PC-9 (cell line): ENCODE measurements at regions not wholly inside any gene's neighbourhood (a gene's known extent, or its start where the extent isn't known, plus 50 kb on each side); places are given as distances from the start of the nearest gene placed in this dataset.

Source experiments
- BruUV-seq: library from RNA; stranded (reverse); fragments of 400-500 nt; replicated peaks from 2 replicates; lab custom pipeline; 2021; lab: Mats Ljungman, UMichigan
- CTCF ChIA-PET: fragments of 300-600 bp; sonication (Branson Sonifier 250); formaldehyde crosslinking; loops from one replicate; lab custom pipeline; 2022; ENCODE audit warnings: antibody characterized with exemption; lab: Charles Lee
- POLR2A ChIA-PET: fragments of 300-600 bp; sonication (Branson Sonifier 250); formaldehyde crosslinking; loops from one replicate; lab custom pipeline; 2022; ENCODE audit warnings: antibody characterized with exemption; ENCODE audit not compliant: unreplicated experiment; lab: Charles Lee
- DNase-seq, 2 experiments: peaks; one replicate each; pipeline versions ENCODE4 v3.0.0 to v3.0.0-alpha.2; 2015 to 2022; ENCODE audit warnings: mixed read lengths in 1 of 2
- H2AFZ ChIP-seq: fragments of 200-600 bp; sonication (generic); 2 replicates; pipeline ENCODE4 v1.8.1; 2017; ENCODE audit warnings: antibody characterized with exemption
- H3F3A ChIP-seq: fragments of 200-600 bp; sonication (generic); 2 replicates; pipeline ENCODE4 v1.8.1; 2017; ENCODE audit warnings: antibody characterized with exemption, mild to moderate bottlenecking, low read depth; ENCODE audit not compliant: insufficient read depth
- H3K27ac ChIP-seq: fragments of 200-600 bp; sonication (generic); 2 replicates; pipeline ENCODE4 v1.6.1; 2016; ENCODE audit warnings: mixed run types
- H3K27me3 ChIP-seq: fragments of 200-600 bp; sonication (generic); 2 replicates; pipeline ENCODE4 v1.6.1; 2016; ENCODE audit warnings: low read depth, mixed run types; ENCODE audit not compliant: insufficient read depth
- H3K36me3 ChIP-seq: fragments of 200-600 bp; sonication (generic); 2 replicates; pipeline ENCODE4 v1.6.1; 2016; ENCODE audit warnings: low read depth, mixed run types
- H3K4me1 ChIP-seq: fragments of 200-600 bp; sonication (generic); replicated peaks from 2 replicates; pipeline ENCODE4 v1.6.1; 2016; ENCODE audit warnings: mixed run types; ENCODE audit not compliant: insufficient read depth
- H3K4me2 ChIP-seq: fragments of 200-600 bp; sonication (generic); 2 replicates; pipeline ENCODE4 v1.6.1; 2017; ENCODE audit warnings: mixed run types
- H3K4me3 ChIP-seq: fragments of 200-600 bp; sonication (generic); 2 replicates; pipeline ENCODE4 v1.6.1; 2016; ENCODE audit warnings: mixed run types
- H3K79me2 ChIP-seq: fragments of 200-600 bp; sonication (generic); 2 replicates; pipeline ENCODE4 v1.6.1; 2017; ENCODE audit warnings: low read depth, mixed run types
- H3K9me2 ChIP-seq: fragments of 200-600 bp; sonication (generic); 2 replicates; pipeline ENCODE4 v1.8.1; 2017; ENCODE audit warnings: mild to moderate bottlenecking; ENCODE audit not compliant: insufficient read depth
- H3K9me3 ChIP-seq: fragments of 200-600 bp; sonication (generic); 2 replicates; pipeline ENCODE4 v1.8.1; 2016; ENCODE audit warnings: low read depth; ENCODE audit not compliant: insufficient read depth
- H4K20me1 ChIP-seq: fragments of 200-600 bp; sonication (generic); 2 replicates; pipeline ENCODE4 v1.8.1; 2017; ENCODE audit not compliant: insufficient read depth
- CTCF ChIP-seq: fragments of 200-600 bp; sonication (generic); conservative IDR thresholded peaks from 2 replicates; pipeline ENCODE4 v1.6.1; 2017; ENCODE audit warnings: mixed run types, antibody characterized with exemption, mild to moderate bottlenecking, moderate library complexity
- EZH2 ChIP-seq: fragments of 200-600 bp; sonication (generic); IDR thresholded peaks from 2 replicates; pipeline ENCODE4 v1.8.0; 2017; ENCODE audit warnings: antibody characterized with exemption, low read depth
- intact Hi-C: fragments of 100-400 bp; cut with micrococcal nuclease; formaldehyde crosslinking; loops from one replicate; pipeline ENCODE4 v1.10.0; 2022; ENCODE audit not compliant: unreplicated experiment

GRCh38 chr2:106275971-106276370 is 81.9 kb upstream of the UXS1 start:
- H4K20me1 ChIP-seq = no peaks in the 10 kb centered on the region
- H3K4me3 ChIP-seq = no peak overlapping the region
- peaks cover 47% of the 10 kb centered on the region for H3K27me3 ChIP-seq
- DNase-seq = no peak
- H2AFZ ChIP-seq = no peak overlapping the region
- no peaks in the 10 kb centered on the region for H3K9me2 ChIP-seq
- ChIA-PET CTCF (no interaction called here), POLR2A (no interaction called here)
- no peaks in the 10 kb centered on the region for H3K4me1 ChIP-seq
- TF ChIP-seq CTCF (no peak), EZH2 (no peak)
- no peaks in the 10 kb centered on the region for H3K79me2 ChIP-seq
- no peaks in the 10 kb centered on the region for H3K36me3 ChIP-seq
- H3K27ac ChIP-seq = no peak overlapping the region
- intact Hi-C loops = no loop called here
- no peaks in the 10 kb centered on the region for H3K9me3 ChIP-seq
- no TSS peak for BruUV-seq
- H3K4me2 ChIP-seq = no peak overlapping the region
- H3F3A ChIP-seq = no peaks in the 10 kb centered on the region

GRCh38 chr2:106274668-106275067 is 80.6 kb upstream of the UXS1 start:
- Histone ChIP-seq H3K4me1 (no peaks in the 10 kb centered on the region), H3K79me2 (no peaks in the 10 kb centered on the region), H3K27ac (no peak overlapping the region), H2AFZ (no peak overlapping the region), H3K9me2 (no peaks in the 10 kb centered on the region), H3K9me3 (no peaks in the 10 kb centered on the region), H4K20me1 (no peaks in the 10 kb centered on the region), H3F3A (no peaks in the 10 kb centered on the region), H3K27me3 (peaks cover 50% of the 10 kb centered on the region), H3K36me3 (no peaks in the 10 kb centered on the region), H3K4me3 (no peak overlapping the region), H3K4me2 (no peak overlapping the region)
- DNase-seq = no peak
- TF ChIP-seq CTCF (no peak), EZH2 (no peak)
- no TSS peak for BruUV-seq
- ChIA-PET POLR2A (no interaction called here), CTCF (no interaction called here)
- intact Hi-C loops = no loop called here

- CTCF ChIA-PET = no interaction called here
- BruUV-seq = no TSS peak
- Histone ChIP-seq H2AFZ (no peak overlapping the region), H3K9me2 (no peaks in the 10 kb centered on the region), H3K79me2 (no peaks in the 10 kb centered on the region), H3F3A (no peaks in the 10 kb centered on the region), H3K4me1 (no peaks in the 10 kb centered on the region), H3K27ac (no peak overlapping the region), H3K36me3 (no peaks in the 10 kb centered on the region), H3K4me3 (no peak overlapping the region), H3K4me2 (no peak overlapping the region), H4K20me1 (no peaks in the 10 kb centered on the region), H3K27me3 (peaks cover 33% of the 10 kb centered on the region), H3K9me3 (no peaks in the 10 kb centered on the region)
- TF ChIP-seq EZH2 (no peak), CTCF (no peak)
- no peak for DNase-seq
- POLR2A ChIA-PET = interaction anchor here (0.7 kb wide), 1 partner anchor 295 kb away, joined by 4 read pairs; no protein-coding TSS in a partner anchor
- intact Hi-C loops = no loop called here
Observed at GRCh38 chr2:106272216-106272807, 78.2 kb upstream of the UXS1 start.
